ENCODE measurements at regions not wholly inside any gene's neighbourhood (a gene's known extent, or its start where the extent isn't known, plus 50 kb on each side); places are given as distances from the start of the nearest gene placed in this dataset.

- no peak for DNase-seq
Measured at GRCh38 chr19:23855676-23856075, 59.0 kb upstream of the ZNF726 start.

- DNase-seq, result no peak
Measured at GRCh38 chr19:23851966-23852365, 62.7 kb upstream of the ZNF726 start.

- DNase-seq, result no peak
Measured at GRCh38 chr19:23832717-23833327, 74.1 kb upstream of the ZNF681 start.

- DNase-seq, result no peak
Measured at GRCh38 chr19:23823952-23824389, 65.3 kb upstream of the ZNF681 start.

- DNase-seq, result no peak
Measured at GRCh38 chr19:23822735-23823134, 64.0 kb upstream of the ZNF681 start.

- peak; percentile 27 to 46 for DNase-seq
Measured at GRCh38 chr19:23817519-23817918, 58.8 kb upstream of the ZNF681 start.

- no peak for DNase-seq
Measured at GRCh38 chr19:23810496-23810895, 51.8 kb upstream of the ZNF681 start.

Measured in stimulated activated CD4-positive, alpha-beta T cell treated with anti-CD3 and anti-CD28 coated beads, Interleukin-2, amount 100 ng/mL, for 24 hours (primary cell).